ENCODE measurements at regions not wholly inside any gene's neighbourhood (a gene's known extent, or its start where the extent isn't known, plus 50 kb on each side); places are given as distances from the start of the nearest gene placed in this dataset.

DNA sequence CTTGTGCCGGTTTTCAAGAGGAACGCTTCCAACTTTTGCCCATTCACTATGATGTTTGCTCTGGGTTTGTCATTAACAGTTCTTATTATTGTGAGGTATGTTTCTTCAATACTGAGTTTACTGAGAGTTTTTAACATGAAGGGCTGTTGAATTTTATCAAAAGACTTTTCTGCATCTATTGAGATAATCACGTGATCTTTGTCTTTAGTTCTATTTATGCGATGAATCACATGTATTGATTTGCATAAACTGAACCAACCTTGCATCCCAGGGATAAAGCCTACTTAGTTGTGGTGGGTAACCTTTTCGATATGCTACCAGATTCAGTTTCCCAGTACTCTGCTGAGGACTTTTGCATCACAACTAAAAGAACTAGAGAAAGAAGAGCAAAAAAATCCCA lies 318.0 kb downstream of the GASK1B start:
- no peak for DNase-seq

DNA sequence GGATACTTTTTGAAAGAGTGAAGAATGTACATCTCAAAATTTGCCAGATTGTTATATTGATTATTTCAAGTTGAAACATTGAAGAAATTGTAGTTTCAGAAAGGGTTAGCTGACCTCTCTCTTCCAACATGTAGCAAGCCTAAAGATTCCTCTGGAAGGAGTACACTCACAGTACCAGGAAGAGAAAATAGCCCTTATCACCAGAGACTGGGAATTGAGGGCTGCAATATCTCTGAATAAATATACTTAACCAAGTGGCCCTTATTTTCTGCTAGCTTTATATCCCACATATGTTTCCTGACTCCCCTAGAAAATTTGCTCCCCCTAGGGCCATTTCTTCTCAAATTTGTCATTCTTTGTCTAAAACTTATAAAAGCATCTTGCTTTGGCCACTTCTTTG lies 332.2 kb downstream of the GASK1B start:
- DNase-seq: no peak

DNA sequence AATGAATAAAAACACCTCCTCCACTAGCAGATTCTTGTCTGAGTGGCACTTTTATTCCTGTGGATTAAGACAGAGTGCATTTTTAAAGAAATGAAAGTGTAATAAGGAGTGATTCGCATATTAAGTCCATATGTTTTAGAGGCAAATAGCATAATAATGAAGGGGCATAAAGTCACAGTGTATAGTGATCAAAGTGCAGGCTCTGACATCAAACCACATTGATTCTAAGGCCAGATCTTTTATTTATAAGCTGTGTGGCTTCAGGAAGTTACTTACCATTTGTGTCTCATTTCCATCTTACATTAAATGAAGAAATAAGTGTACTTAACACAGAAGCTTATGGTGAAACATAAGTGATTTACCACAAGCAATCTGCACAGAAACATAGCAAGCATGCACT lies 332.8 kb downstream of the GASK1B start:
- DNase-seq: no peak

DNA sequence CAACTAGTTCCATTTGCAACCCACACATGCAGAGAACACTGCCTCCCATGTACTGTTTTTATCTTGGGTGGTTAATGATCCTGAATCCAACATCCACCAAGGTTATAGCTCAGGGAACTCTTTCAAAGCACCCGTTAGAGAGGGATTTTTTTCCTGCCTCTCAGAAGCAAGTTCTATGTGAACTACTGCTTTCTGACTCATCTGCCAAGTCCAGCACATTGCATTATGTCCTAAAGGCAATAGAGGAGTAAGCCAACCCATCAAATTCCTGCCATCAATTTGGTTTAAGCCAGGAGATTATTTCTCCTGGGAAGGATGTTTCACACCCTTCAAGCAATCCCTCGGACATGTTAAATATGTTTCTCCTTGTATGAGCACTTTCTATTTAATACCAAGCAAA lies 334.5 kb downstream of the GASK1B start:
- no peak for DNase-seq

DNA sequence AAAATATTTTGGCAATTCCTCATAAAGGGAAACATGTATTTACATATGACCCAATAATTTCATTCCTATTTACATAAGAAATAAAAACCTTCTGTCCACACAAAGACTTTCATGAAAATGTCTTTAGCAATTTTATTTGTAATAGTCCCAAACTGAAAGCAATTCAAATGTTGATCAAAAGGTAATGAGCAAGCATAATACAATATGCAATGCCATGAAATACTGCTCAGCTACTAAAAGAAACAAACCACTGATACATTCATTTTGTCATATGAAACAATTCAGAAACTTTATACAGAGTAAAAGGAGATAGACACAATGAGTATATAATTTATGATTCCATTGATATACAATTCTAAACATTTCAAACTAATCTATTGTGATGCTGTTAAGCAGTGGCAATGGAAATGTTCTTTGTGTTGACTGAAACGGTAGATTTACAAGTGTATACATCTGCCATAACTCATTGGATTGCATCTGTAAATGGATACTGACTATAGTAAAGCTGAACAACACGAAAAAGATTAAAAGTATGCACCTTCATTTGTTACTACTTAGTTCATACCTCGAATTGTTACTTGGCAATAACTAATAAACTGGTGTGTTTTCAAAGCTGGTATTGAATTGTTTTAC lies 335.6 kb downstream of the GASK1B start:
- DNase-seq: no peak

DNA sequence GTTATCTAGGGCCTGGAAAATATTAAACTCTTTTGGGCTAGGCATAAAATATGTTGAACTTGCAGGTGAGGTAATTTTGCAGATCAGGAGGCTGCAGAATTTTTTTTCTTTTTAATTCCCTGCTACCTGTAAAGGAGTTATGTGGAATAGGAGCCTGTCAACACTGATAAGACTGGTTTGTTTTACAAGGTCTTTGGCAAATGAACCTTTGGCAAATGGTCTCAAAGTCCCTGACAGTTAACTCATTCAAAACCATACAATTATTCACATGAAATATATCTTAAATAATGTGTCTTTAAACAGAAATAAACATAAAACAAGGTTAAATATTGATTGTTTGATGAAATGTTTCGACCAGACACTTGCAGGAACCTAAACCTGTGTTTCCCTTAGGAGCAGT lies 340.2 kb downstream of the GASK1B start:
- DNase-seq: no peak

DNA sequence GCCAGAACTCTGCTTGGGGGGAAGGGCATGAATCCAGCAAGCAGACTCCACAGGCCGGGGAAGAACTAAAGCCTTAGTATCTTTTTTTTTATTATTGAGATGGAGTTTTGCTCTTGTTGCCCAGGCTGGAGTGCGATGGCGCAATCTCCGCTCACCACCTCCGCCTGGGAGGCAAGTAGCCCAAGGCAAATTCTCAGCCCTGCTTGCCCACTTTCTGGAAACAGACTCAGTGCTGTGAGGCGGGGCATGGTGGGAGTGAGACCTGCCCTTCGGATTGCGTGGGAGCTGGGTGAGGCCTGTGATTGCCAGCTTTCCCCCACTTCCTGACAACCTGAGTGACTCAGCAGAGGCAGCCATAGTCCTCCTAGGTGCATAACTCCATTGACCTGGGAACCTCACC lies 348.8 kb downstream of the GASK1B start:
- DNase-seq: no peak

DNA sequence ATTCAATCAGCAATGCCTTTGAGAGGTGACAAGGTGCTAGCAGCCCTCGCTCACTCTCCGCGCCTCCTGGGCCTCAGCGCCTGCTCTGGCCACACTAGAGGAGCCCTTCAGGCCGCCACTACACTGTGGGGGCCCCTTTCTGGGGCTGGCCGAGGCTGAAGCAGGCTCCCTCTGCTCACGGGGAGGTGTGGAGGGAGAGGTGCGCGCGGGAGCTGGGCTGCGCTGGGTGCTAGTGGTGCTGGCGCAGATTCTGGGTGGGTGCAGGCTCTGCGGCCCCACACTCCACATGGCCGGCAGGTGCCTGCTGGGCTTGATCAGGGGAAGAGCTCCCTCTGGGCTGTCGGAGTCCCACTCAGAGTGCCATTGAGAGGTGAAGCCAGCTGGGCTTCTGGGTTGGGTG lies 351.0 kb downstream of the GASK1B start:
- DNase-seq: no peak

DNA sequence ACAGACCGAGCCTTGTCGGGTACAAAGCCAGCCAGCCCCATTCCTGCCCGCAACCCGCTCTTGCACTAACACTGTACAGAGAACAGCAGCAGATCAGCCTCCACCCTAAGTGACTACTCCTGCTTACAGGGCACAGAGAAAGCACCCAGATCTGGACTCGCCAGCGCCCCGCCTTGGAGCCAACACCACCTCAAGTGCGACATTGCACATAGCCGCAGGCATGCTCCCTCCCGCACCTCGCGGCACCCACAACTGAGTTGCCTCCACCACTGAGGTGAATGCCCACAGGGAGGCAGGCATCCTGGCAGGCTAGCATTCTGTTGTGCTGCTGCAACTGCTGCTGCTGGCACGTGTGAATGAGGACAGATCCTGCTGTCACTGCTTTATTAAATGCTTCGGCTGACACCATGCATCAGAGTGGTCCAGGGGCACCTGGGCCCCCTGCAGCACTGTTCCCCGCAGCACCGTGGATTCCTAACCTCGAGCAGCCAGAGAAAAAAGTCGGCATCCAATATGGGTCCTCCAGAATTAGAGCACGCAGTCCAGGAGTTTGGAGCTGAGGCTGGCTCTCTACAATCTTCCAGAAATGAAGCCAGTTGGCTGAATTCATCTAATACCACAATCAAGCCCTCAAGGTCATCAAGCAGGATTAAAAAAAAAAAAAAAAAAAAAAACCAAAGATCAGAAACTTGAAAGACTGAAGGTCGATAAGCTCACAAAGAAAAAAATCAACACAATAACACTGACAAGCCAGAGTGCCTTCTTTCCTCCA lies 352.9 kb downstream of the GASK1B start:
- no peak for DNase-seq

DNA sequence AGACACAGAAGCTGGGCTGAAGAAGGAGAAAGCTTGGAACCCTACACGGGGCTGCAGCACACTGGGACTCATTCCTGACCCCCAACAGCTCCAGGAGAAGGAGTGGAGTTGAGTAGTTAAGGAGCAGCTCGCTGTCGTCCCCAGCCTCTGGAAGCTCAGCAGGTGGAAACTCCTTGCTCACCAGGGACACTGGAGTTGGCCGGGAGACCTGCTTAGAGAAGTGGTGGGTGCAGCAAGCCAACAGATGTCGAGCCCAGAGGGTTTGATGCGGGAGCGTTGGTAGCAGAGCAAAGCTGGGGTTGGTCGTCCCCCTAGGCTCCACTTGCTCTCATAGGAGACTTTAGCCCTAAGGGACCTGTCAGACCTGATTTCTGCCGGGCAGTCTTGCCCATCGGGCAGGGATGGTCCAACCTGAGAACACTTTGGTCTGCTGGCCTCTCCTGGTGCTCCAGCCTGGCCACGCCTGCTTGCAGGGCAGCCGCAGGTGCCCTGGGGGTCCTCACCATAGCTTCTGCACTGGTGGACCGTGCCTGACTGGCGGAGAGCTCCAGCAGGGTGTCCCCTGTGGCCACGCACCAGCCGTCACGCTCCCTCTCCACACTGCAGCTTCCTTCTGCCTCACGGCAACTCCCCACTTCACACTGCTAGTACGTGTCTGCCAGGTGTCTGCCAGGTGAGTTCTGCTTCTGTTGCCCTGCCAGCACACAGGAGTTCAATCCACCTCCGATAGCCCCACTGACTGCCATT lies 353.7 kb downstream of the GASK1B start:
- DNase-seq: no peak

DNA sequence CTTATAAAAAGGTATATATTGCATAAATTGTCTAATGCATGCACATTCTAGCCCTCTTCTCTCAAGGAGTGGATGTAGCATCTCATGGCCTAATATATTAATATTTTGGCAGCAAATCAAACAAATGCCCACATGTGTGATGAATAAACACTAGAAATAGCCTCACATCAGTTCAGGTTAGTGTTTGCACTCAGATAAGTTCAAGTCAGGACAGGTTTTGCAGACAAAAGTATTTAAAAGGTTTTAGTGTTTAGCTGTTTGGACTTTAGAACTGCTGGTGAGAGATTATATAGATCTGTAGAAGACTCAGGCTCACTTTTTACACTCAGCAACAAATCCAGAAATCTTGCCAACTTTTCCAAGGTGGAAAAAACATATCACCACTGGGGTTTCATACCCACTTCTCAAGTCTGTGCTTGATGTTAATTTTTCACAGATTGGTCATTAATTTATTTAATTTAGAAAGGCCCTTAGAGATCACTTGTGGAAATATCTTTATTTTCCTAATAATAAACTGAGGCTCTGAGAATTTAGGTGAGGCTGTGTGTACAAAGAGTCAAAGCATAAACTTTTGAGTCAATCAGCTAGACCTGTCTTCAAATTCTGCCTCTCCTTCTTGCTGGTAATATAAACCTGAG lies 362.6 kb downstream of the GASK1B start:
- DNase-seq: no peak

DNA sequence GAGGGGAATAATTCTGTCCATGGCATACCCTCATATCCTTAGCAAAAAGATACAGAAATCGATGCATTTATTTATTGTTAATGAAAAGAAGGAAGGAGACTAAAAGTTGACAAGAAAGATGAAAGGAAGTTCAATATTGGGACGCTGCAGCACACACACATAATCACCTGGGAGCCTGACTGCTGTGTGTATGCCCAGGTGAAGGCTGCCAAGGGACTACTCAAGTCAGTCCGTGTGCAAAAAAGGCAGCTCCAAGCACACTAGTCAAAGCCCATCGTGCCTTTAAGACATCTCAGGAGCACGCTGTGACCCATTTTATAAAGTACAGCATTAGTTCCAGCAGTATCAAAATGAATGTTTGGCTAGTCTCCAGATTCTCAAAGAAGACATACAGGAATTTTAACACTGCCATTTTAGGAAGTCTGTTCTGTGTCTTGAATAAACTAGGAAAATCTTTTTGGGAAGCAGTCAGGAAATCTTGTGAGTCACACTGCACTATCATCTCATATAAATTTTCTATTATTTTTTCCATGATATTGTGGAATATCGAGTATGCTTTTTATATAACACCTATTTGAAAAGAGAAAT lies 363.9 kb downstream of the GASK1B start:
- no peak for DNase-seq

DNA sequence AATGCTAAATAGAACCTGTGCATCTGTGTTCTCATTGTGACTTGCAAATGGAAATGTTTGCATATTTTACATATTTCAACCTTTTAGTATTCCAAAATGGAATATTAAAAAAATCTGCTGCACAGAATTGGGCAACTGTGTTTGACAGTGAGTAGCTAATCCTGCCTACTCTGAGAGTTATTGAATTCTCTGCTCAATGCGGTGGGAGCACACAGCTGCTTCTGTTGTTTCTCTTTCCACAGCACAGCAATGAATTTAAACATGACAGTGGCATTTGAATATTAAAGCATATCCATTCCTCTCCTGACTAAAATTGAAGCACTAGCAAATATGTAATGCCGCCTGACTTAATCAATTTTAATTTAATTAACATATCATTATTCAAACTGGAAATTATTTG lies 366.6 kb downstream of the GASK1B start:
- DNase-seq: no peak

DNA sequence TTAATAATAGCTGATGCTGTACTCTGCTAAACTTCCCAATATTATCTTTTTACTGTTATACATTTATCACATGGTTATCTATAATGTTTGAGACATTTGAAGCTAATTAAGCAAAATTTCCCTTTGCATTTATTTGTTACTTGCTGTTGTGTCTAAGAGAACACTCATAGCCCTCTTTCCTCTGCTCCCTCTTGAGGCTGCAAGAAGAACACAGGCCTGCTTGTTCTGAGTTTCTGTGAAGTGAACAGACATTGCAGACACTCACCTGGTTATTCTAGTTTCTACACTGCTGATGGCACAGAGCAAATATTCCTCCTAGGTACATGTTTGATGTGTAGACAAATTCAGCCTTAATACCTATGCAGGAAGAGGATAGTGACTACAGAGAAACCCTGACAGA lies 367.8 kb downstream of the GASK1B start:
- DNase-seq: no peak

DNA sequence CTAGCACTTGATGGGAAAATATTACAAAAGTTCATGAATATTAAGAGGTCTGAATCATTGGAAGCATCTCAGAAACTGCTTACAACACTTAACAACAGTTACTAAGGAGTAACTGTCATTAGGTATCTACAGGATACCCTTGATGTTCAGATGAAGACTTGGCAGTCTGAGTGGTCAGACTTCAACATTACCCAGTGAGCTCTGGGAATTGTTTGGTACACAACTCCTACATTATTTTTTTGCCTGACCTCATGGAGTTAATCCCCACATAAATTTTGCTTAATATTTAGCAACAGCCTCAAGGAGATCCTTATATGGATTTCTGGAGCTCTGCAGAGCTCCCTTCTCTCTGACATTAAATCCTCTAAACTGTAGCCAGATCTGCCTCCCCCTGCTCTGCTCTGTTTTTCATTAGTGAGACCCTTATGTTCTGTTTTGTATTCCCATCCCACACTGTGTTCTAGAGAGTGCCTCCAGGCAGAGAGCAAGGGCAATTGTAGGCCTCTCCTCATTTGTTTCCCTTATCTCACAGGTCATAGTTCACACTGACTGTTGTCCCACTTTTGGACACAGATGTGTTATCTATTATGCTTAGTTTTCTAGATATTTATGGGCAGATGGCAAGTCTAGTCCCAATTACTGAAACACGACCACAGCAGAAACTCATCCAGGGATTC lies 368.8 kb downstream of the GASK1B start:
- DNase-seq: peak; percentile 19

DNA sequence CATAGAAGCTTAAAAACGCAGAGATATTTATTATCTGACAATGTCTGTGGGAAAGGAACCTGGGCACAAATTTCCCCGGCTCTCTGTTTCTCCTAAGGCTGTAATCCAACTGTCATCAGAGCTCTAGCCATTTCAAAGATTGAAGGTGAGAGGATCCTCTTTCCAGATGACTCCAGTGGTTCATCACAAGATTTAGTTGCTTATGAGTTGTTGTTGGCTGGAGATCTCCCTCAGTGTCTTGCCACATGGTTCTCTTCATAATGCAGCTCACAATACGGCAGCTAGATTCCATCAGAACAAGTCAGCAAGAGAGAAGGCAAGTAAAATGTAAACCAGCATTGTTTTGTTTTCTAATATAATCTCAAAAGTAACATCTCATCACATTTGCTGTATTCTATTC lies 369.4 kb downstream of the GASK1B start:
- no peak for DNase-seq

DNA sequence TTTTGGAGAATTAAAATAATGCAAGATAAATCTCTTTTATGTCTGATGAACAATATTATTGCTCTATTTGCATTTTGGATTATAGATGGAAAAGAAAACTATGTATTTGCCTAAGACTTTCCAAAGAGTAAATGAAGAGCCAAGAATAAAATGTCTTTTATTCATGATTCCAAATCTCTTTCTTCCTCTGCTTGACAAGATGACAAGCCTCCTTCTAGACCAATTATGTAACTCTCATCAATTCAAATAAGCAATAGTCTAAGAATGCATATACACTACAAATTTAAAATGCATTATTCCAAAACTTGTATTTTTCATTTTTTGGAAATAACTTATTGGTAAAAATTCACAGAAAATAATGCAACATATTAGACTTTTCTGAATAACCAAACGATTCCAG lies 377.3 kb downstream of the GASK1B start:
- no peak for DNase-seq

DNA sequence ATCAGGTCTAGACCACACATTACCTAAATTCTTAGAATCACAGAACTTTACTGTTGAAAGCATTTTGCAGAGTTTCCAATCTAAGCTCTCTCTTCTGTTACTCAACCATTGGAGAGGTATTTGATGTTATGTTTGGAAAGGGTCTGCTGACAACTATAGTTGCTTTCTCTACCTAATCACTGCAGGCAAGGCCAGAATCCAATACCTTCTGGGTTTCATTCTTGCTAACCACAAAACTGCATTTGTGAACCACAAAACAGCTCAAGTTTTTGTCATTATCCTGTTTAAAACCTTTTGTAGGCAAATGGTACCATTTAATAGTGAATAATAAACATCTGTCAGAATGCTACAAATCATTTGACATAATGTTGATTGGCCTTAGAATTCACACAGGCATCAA lies 380.1 kb downstream of the GASK1B start:
- DNase-seq: no peak

DNA sequence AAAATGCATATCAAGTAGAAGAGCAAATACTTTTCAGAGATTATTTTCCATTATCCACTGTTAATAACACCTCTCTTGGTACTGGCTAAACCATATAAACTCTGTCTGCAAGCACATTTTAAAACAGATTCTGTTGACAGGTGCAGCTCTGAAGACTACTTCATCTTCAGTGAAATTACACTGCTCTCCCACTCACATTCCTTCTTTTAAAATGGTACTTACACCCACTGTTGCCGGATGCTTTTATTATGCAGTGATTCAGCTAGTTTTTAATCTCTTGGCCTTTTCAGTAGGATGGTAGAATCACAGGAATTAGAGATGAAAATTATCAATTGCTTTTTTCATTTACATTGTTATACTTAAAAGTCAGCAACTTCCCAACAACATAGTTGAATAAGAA lies 381.6 kb downstream of the GASK1B start:
- no peak for DNase-seq

DNA sequence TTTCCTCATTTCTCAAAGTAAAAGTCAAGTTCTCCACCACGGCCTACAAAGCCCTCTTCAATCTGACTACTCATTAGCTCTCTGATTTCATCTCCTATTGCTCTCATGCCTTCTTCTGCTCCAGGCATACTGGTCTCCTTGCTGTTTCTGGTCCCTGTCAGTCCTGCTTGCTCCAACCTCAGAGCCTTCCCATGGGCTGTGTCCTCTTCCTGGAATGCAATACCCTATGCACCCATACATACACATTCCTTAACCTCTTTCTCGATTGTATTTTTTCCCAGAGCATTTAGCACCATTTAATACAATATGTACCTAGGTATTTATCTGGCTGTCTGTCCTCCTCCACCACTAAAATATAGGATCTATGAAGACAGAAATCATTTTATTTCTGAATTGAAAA lies 385.2 kb downstream of the GASK1B start:
- DNase-seq: no peak

DNA sequence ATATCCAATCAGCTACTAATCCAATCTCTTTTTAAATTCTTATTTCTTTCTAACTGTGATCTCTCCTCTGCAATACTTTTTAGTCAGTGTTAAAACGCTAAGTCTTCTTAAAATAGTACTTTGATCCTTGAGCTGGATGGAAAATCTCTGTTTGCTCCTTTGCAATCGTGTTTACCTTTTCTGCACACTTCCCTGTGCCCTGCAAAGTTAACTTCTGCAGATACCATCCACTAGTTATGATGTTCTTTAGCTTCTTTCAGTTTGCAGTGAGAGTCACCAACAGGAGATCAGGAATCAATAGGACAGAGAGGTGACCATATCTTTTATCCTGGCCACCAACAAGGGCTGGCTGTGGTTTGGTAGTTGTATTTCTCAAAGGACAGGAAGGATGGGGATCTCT lies 391.5 kb downstream of the GASK1B start:
- DNase-seq: no peak

DNA sequence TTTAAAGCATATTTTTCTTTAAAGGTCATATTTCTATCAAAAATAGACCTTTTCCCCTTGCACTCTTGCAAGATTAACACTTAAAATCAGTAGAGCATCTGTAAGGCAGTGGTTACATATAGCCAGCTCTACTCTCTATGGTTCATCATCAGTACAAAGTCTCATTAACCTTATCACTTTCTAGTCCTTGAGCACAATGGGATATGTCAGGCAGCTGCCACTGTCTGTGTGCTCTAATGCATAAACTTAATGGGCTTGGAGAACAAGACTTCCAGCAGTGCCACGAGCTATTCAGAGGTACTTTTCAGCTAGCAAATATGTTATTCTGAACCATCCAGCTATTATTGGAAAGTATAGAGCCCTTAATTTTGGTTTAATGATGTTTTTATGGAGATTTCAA lies 393.7 kb downstream of the GASK1B start:
- no peak for DNase-seq

Data from femur (tissue), 1 donor.